ENCODE measurements at regions not wholly inside any gene's neighbourhood (a gene's known extent, or its start where the extent isn't known, plus 50 kb on each side); places are given as distances from the start of the nearest gene placed in this dataset.
"Not testable (repeated sequence)": the region's sequence is repeated elsewhere in the genome, so short reads cannot be mapped to it uniquely, and the experiment has no call there.

DNA sequence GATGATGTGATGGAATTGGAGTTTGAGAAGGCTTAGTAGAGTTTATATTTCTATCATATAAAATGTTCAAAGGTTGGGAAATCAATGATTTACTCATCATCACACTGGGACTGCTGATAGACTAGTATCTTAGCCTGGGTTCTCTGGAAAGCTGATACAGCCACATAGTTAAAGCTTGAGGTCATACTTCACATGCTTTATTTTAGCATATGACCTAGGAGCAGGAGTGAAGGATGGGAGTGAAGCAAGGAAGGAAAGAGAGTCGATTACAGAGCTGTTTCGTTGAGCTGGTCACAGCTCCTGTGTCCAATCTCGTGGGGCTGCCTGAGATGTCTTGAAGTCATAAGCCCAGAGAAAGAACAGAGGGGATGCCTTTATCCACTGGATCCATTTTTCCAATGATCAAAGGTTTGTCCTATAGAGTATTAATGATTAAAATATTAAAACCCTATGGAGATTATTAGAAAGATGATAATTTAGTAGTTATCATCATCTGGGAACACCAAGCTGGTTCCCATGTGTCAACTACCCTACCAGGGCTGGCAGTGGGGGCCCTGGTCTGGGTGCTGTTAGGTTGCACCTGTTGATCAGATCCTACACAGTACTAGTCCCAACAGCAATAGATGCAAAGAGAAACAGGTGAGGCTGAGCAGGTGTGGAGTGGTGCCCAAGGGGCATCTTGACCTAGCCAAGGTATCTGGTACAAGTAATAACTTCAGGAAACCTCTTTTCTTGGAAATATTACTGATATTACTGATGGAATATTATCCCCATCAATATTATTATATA, 77.8 kb downstream of the BAMBI start:
- no peak overlapping the region for H3K27ac ChIP-seq
- TF ChIP-seq, protein P1, sequence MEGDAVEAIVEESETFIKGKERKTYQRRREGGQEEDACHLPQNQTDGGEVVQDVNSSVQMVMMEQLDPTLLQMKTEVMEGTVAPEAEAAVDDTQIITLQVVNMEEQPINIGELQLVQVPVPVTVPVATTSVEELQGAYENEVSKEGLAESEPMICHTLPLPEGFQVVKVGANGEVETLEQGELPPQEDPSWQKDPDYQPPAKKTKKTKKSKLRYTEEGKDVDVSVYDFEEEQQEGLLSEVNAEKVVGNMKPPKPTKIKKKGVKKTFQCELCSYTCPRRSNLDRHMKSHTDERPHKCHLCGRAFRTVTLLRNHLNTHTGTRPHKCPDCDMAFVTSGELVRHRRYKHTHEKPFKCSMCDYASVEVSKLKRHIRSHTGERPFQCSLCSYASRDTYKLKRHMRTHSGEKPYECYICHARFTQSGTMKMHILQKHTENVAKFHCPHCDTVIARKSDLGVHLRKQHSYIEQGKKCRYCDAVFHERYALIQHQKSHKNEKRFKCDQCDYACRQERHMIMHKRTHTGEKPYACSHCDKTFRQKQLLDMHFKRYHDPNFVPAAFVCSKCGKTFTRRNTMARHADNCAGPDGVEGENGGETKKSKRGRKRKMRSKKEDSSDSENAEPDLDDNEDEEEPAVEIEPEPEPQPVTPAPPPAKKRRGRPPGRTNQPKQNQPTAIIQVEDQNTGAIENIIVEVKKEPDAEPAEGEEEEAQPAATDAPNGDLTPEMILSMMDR (conservative IDR thresholded peaks at IDR 0.05), result no peak
- TF ChIP-seq ZFX (IDR thresholded peaks at IDR 0.05), result no peak

DNA sequence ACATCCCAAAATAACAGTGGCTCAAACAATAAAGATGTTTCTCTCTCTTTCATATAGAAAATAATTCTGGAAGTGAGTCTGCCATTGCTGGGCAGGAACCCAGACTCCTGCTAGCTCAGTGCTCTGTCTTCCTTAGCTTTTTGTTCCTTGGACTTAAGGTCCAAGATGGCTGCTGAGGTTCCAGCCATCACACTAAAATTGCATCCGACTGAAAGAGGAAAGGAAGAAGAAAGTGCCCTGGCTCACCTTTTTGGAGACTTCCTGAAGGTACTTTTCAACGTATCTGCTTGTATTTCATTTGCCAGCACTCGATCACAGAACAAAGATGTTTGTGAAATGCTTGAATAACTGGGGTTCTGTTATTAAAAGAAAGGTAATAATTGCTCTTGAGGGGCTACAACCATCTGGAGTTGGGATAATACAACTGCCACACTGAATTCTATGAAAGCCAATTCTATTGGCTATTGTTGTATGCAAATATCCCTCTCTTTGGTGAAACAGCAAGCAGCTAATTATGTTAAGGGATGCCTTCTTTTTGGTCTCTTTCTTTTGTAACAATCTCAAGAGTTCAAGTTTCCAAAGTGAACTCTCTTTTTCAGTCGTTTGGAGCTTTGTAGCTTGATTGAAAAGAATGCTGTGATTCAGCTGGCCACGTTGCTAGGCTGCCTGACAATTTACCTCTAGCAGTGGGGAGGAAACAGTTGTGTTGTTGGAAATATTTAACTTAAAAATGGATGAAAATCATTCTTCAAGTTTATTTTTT, 83.9 kb downstream of the BAMBI start:
- TF ChIP-seq, protein P1 (conservative IDR thresholded peaks at IDR 0.05), result no peak
- no peak for TF ChIP-seq ZFX (IDR thresholded peaks at IDR 0.05)

DNA sequence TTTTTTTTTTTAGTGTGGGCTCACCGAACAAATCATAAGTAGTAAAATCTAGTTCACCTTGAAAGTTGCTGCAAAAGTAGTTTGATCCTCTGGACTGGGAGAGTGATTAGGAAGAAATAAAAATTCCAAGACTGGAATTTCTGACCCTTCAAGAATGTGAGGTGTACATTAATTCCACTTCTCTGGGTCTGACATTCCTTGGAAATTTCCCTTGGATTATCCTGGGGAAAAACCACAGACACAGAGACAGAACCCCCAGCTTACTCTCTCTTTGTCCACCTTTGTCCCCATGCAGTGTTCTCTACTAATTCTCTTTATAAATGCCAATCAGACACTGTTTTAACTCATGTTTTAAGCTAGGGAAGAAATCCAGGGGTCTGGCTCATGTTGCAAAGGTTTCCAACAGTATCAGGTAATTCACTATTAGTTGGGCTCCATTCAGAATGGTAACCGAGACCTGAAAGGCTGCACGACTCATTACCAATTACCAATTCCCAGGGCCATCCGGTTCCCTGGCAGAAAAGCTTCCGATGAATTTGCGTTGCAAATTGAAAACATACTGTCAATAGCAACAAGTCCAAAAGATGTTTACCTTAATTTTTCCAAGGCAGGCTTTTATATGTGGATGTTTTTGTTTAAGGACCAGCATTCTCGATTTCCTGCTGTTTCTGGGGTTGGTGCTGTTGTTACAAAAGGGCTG, 86.3 kb downstream of the BAMBI start:
- no peak for TF ChIP-seq ZFX (IDR thresholded peaks at IDR 0.05)
- TF ChIP-seq, protein P1 (conservative IDR thresholded peaks at IDR 0.05), result no peak

More for the DNA sequence above, 83.9 kb downstream of the BAMBI start:
- H3K27ac ChIP-seq, result no peak overlapping the region

DNA sequence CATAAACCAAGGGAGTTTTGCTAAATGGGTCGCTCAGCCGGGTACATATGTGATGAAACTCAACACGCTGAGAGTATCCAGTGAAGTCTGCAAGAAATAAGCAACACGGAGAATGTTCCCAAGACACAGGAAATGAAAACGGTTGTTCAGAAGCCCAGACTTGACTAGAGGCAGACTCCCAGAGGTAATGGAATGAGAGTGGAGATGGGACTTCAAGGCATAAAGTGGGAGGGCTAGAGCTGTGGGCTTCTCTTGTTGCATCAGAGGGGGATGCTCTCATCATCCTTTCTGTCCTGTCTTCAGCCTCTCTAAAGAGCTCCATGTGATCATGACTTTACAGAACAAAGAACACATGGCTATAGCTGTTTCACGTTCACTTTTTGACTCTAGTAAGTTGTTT, 88.3 kb downstream of the BAMBI start:
- TF ChIP-seq ZFX (IDR thresholded peaks at IDR 0.05), result no peak
- TF ChIP-seq, protein P1 (conservative IDR thresholded peaks at IDR 0.05), result no peak

More for the DNA sequence above, 86.3 kb downstream of the BAMBI start:
- no peak overlapping the region for H3K27ac ChIP-seq

DNA sequence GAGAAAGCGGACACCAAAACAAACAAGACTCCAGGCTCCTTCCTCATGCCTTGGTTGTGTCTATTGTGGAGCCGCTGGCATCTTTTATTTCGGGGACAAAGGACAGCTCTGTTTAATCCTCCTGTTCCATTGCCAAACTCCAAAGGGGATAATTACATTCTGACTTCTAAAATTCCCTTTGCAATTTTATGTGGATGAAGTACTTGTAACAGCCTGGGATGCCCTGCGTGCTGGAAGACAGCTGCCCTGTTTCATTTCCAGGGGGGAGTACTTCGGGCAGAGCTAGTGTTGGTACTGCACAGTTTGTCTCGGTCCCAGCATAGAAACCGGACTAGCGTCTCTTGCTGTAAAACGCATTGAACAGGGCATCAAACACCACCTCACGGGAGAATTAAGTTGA, 90.9 kb downstream of the BAMBI start:
- H3K27ac ChIP-seq, result no peak overlapping the region

More for the DNA sequence above, 88.3 kb downstream of the BAMBI start:
- H3K27ac ChIP-seq, result no peak overlapping the region

DNA sequence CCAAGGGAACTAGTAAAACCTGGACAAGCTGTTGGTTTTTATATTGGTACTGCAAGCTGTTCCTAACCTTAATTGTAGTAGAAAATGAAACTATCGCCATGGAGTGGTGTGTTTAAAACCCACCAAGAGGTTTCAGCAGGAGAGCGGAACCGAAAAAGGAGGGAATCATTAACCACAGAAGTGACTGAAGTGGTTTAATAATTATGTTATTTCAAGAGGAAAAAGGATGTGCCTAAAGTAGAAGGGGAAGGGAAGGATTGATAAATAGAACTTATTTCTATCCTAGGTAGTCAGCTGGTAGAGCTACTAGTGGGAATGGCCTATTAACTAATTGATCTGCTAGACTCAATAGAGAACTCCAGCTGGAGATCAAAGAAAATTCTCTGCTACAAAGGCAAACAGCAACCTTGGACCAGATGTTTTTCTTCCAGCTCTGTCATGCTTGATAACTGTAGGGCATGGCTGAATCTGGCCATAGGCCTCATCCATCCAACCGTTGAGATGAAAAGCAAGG, 91.8 kb downstream of the BAMBI start:
- no peak overlapping the region for H3K27ac ChIP-seq
- TF ChIP-seq, protein P1 (conservative IDR thresholded peaks at IDR 0.05), result no peak
- TF ChIP-seq ZFX (IDR thresholded peaks at IDR 0.05), result no peak

More for the DNA sequence above, 90.9 kb downstream of the BAMBI start:
- TF ChIP-seq ZFX (IDR thresholded peaks at IDR 0.05), result no peak
- TF ChIP-seq, protein P1 (conservative IDR thresholded peaks at IDR 0.05), result no peak

DNA sequence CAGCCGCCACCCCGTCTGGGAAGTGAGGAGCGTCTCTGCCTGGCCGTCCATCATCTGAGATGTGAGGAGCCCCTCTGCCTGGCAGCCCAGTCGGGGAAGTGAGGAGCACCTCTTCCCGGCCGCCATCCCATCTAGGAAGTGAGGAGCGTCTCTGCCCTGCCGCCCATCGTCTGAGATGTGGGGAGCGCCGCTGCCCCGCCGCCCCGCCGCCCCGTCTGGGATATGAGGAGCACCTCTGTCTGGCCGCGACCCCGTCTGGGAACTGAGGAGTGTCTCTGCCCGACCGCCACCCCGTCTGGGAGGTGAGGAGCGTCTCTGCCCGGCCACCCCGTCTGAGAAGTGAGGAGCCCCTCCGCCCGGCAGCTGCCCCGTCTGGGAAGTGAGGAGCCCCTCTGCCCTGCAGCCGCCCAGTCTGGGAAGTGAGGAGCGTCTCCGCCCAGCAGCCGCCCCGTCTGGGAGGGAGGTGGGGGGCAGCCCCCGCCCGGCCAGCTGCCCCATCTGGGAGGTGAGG, 94.3 kb downstream of the BAMBI start:
- not testable (repeated sequence) for H3K27ac ChIP-seq
